ENCODE measurements at regions not wholly inside any gene's neighbourhood (a gene's known extent, or its start where the extent isn't known, plus 50 kb on each side); places are given as distances from the start of the nearest gene placed in this dataset.
"Not testable (repeated sequence)": the region's sequence is repeated elsewhere in the genome, so short reads cannot be mapped to it uniquely, and the experiment has no call there.

- TF ChIP-seq POLR2A (IDR thresholded peaks at IDR 0.05; ENCODE audit: low read depth, low read length) = no peak
- no peak for TF ChIP-seq TAF1 (IDR thresholded peaks at IDR 0.05; ENCODE audit: borderline replicate concordance, low read depth, low read length)
- no peak for TF ChIP-seq POLR2AphosphoS5 (IDR thresholded peaks at IDR 0.05; ENCODE audit: low read depth, low read length)
- FAIRE-seq = no peak
- no peak for DNase-seq (ENCODE audit: insufficient read length)
Observed at GRCh38 chr2:17148407-17149145, 369.7 kb downstream of the RAD51AP2 start.

GRCh38 chr2:17146358-17146757, 371.9 kb downstream of the RAD51AP2 start:
- TF ChIP-seq POLR2A (IDR thresholded peaks at IDR 0.05; ENCODE audit: low read depth, low read length) = no peak
- TF ChIP-seq TAF1 (IDR thresholded peaks at IDR 0.05; ENCODE audit: borderline replicate concordance, low read depth, low read length) = no peak
- TF ChIP-seq POLR2AphosphoS5 (IDR thresholded peaks at IDR 0.05; ENCODE audit: low read depth, low read length) = no peak
- FAIRE-seq (no peak), DNase-seq (ENCODE audit: insufficient read length) (no peak)

- FAIRE-seq (no peak), DNase-seq (ENCODE audit: insufficient read length) (no peak)
Observed at GRCh38 chr2:17136877-17137276, 381.4 kb downstream of the RAD51AP2 start.

GRCh38 chr2:17136231-17136630, 382.0 kb downstream of the RAD51AP2 start:
- DNase-seq (ENCODE audit: insufficient read length) = no peak
- FAIRE-seq = no peak
- TF ChIP-seq POLR2A (IDR thresholded peaks at IDR 0.05; ENCODE audit: low read depth, low read length) = no peak
- TF ChIP-seq TAF1 (IDR thresholded peaks at IDR 0.05; ENCODE audit: borderline replicate concordance, low read depth, low read length) = no peak
- TF ChIP-seq POLR2AphosphoS5 (IDR thresholded peaks at IDR 0.05; ENCODE audit: low read depth, low read length) = no peak

More at GRCh38 chr2:17136877-17137276, 381.4 kb downstream of the RAD51AP2 start:
- TF ChIP-seq POLR2AphosphoS5 (IDR thresholded peaks at IDR 0.05; ENCODE audit: low read depth, low read length) = no peak

- no peak for TF ChIP-seq TAF1 (IDR thresholded peaks at IDR 0.05; ENCODE audit: borderline replicate concordance, low read depth, low read length)
- TF ChIP-seq POLR2AphosphoS5 (IDR thresholded peaks at IDR 0.05; ENCODE audit: low read depth, low read length) = no peak
- no peak for TF ChIP-seq POLR2A (IDR thresholded peaks at IDR 0.05; ENCODE audit: low read depth, low read length)
- no peak for FAIRE-seq
- no peak for DNase-seq (ENCODE audit: insufficient read length)
Observed at GRCh38 chr2:17135619-17136018, 382.6 kb downstream of the RAD51AP2 start.

GRCh38 chr2:17133052-17133671, 385.1 kb downstream of the RAD51AP2 start:
- FAIRE-seq (no peak), DNase-seq (ENCODE audit: insufficient read length) (no peak)
- TF ChIP-seq POLR2AphosphoS5 (IDR thresholded peaks at IDR 0.05; ENCODE audit: low read depth, low read length) = no peak
- TF ChIP-seq TAF1 (IDR thresholded peaks at IDR 0.05; ENCODE audit: borderline replicate concordance, low read depth, low read length) = no peak

- DNase-seq (ENCODE audit: insufficient read length); FAIRE-seq: not testable (repeated sequence)
Observed at GRCh38 chr2:17130627-17131026, 387.6 kb downstream of the RAD51AP2 start.

- DNase-seq (ENCODE audit: insufficient read length) = no peak
- no peak for TF ChIP-seq POLR2AphosphoS5 (IDR thresholded peaks at IDR 0.05; ENCODE audit: low read depth, low read length)
- no peak for TF ChIP-seq POLR2A (IDR thresholded peaks at IDR 0.05; ENCODE audit: low read depth, low read length)
- TF ChIP-seq TAF1 (IDR thresholded peaks at IDR 0.05; ENCODE audit: borderline replicate concordance, low read depth, low read length) = no peak
- no peak for FAIRE-seq
Observed at GRCh38 chr2:17125989-17126620, 392.1 kb downstream of the RAD51AP2 start.

- FAIRE-seq = no peak
- TF ChIP-seq POLR2AphosphoS5 (IDR thresholded peaks at IDR 0.05; ENCODE audit: low read depth, low read length) = no peak
- TF ChIP-seq POLR2A (IDR thresholded peaks at IDR 0.05; ENCODE audit: low read depth, low read length) = no peak
- no peak for TF ChIP-seq TAF1 (IDR thresholded peaks at IDR 0.05; ENCODE audit: borderline replicate concordance, low read depth, low read length)
- DNase-seq (ENCODE audit: insufficient read length) = no peak
Observed at GRCh38 chr2:17124575-17125318, 393.5 kb downstream of the RAD51AP2 start.

- FAIRE-seq = peak; percentile 14
- TF ChIP-seq POLR2AphosphoS5 (IDR thresholded peaks at IDR 0.05; ENCODE audit: low read depth, low read length) = no peak
- TF ChIP-seq TAF1 (IDR thresholded peaks at IDR 0.05; ENCODE audit: borderline replicate concordance, low read depth, low read length) = no peak
- TF ChIP-seq POLR2A (IDR thresholded peaks at IDR 0.05; ENCODE audit: low read depth, low read length) = no peak
- DNase-seq (ENCODE audit: insufficient read length) = no peak
Observed at GRCh38 chr2:17122887-17123501, 395.2 kb downstream of the RAD51AP2 start.

GRCh38 chr2:17115466-17115865, 402.8 kb downstream of the RAD51AP2 start:
- FAIRE-seq (no peak), DNase-seq (ENCODE audit: insufficient read length) (no peak)
- TF ChIP-seq POLR2AphosphoS5 (IDR thresholded peaks at IDR 0.05; ENCODE audit: low read depth, low read length) = no peak
- TF ChIP-seq TAF1 (IDR thresholded peaks at IDR 0.05; ENCODE audit: borderline replicate concordance, low read depth, low read length) = no peak
- TF ChIP-seq POLR2A (IDR thresholded peaks at IDR 0.05; ENCODE audit: low read depth, low read length) = no peak

Measured in GM12892 (cell line).